ENCODE measurements at regions not wholly inside any gene's neighbourhood (a gene's known extent, or its start where the extent isn't known, plus 50 kb on each side); places are given as distances from the start of the nearest gene placed in this dataset.

DNA sequence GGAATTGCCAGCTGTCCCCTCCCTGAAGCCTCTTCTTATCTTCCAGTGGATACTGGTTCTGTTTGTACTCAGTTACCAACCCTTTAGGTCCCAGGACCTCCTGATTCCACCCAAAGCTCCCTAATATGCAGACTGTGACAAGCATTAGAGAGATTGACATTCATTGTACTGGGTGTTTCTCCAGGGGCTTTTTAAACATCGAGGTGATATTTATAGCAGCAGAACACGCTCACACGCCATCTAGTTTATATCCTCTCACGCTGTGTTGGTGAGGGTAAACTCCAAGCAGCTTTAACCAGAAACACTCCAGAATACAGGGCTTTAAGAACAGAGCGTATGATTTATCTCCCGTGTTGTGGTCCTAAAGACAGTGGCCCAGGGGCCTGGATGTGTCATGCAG, 238.4 kb downstream of the IRF8 start:
- TF ChIP-seq, protein P1, sequence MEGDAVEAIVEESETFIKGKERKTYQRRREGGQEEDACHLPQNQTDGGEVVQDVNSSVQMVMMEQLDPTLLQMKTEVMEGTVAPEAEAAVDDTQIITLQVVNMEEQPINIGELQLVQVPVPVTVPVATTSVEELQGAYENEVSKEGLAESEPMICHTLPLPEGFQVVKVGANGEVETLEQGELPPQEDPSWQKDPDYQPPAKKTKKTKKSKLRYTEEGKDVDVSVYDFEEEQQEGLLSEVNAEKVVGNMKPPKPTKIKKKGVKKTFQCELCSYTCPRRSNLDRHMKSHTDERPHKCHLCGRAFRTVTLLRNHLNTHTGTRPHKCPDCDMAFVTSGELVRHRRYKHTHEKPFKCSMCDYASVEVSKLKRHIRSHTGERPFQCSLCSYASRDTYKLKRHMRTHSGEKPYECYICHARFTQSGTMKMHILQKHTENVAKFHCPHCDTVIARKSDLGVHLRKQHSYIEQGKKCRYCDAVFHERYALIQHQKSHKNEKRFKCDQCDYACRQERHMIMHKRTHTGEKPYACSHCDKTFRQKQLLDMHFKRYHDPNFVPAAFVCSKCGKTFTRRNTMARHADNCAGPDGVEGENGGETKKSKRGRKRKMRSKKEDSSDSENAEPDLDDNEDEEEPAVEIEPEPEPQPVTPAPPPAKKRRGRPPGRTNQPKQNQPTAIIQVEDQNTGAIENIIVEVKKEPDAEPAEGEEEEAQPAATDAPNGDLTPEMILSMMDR (IDR thresholded peaks at IDR 0.05; ENCODE audit: low read depth, low read length): no peak
- TF ChIP-seq, protein P2, sequence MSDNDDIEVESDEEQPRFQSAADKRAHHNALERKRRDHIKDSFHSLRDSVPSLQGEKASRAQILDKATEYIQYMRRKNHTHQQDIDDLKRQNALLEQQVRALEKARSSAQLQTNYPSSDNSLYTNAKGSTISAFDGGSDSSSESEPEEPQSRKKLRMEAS (IDR thresholded peaks at IDR 0.05; ENCODE audit: low read depth, low read length): no peak
- no peak overlapping the region for H3K4me3 ChIP-seq (ENCODE audit: low read depth, low read length)
- no peak for DNase-seq (ENCODE audit: low read depth)

DNA sequence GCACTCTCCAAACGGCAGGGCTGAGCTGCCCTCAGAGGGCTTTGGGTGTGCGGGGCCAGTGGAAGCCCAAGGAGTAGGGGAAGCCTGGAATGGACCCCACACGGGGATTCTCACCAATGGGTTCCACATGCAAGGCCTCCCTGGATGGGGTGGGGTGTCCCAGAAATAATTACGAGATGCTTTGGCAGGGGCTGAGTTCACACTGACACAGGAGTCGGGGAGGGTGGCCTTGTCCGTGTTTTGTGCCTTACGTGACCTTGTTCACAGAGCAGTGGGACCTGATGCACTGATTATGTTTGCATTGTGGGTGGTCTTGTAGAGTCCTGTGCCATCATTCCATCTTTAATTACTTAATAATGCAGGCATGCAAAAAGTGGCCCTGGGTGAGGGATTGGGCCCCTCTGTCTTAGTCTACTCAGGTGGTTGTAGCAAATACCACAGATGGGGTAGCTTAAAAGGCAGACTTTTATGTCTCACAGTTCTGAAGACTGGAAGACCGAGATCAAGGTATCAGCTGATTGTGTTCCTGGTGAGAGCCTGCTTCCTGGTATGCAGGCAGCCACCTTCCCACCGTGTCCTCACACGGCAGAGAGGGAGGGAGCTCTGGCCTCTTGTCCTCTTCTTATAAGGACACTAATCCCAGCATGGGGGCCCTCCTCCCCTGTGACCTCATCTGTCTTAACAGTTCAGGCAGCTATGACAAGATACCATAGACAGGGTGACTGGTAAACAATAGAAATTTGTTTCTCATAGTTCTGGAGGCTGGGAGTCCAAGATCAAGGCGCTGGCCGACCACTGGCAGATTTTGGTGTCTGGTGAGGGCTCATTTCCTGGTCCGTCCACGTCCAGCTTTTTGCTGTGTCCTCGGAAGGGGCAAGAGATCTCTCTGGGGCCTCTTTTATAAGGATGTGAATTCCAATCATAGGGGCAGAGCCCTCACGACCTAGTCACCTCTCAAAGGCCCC, 239.4 kb downstream of the IRF8 start:
- TF ChIP-seq POLR2A (IDR thresholded peaks at IDR 0.05; ENCODE audit: extremely low read depth, insufficient read length): no peak
- no peak for TF ChIP-seq MYC (IDR thresholded peaks at IDR 0.05; ENCODE audit: low read depth, low read length)
- TF ChIP-seq, protein P1 (IDR thresholded peaks at IDR 0.05; ENCODE audit: low read depth, low read length): no peak
- TF ChIP-seq, protein P2 (IDR thresholded peaks at IDR 0.05; ENCODE audit: low read depth, low read length): no peak
- no peak for DNase-seq (ENCODE audit: low read depth)
- no peak overlapping the region for H3K4me3 ChIP-seq (ENCODE audit: low read depth, low read length)

DNA sequence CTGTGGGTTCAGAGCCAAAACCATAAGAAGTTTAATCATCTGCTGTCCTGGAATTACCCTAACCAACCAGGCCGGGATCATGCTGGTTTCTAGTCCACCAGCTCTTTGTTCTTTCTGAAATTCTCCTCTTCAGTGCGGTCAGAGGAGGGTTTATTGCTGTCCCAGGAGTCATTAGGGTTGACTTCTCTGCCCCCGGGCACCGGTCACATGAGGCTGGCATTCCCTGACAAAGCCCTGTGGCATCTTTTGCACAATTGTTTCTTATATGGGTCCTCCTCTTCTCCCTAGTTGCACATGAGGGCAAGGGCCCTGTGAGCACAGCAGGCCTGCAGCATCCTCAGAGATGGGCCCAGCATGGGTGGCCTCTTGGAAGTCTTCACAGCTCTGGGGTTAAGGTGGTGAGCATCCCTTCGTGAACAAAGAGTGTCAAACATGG, 243.9 kb downstream of the IRF8 start:
- no peak for DNase-seq (ENCODE audit: low read depth)
- TF ChIP-seq MYC (IDR thresholded peaks at IDR 0.05; ENCODE audit: low read depth, low read length) (no peak), POLR2A (IDR thresholded peaks at IDR 0.05; ENCODE audit: extremely low read depth, insufficient read length) (no peak)
- TF ChIP-seq, protein P1 (IDR thresholded peaks at IDR 0.05; ENCODE audit: low read depth, low read length): no peak
- TF ChIP-seq, protein P2 (IDR thresholded peaks at IDR 0.05; ENCODE audit: low read depth, low read length): no peak
- H3K4me3 ChIP-seq (ENCODE audit: low read depth, low read length): no peak overlapping the region

DNA sequence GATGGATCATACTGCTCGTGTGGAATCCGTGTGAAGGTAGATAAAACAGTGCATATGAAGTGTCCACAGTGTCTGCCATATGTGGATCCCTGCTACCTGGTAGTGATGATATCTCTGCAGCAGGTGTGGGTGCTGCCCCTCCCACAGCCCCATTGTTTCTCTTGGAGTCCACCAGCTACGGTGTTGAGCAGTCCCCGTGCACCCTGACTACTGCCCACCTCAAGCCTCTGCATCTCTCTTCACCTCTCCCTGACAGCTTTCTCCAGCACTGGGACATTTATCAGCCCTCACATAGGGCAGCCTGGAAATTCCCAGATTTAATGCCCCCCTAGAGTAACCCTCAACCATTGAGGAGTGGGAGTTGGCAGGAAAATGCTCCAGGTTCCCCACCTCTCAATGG, 244.7 kb downstream of the IRF8 start:
- H3K4me3 ChIP-seq (ENCODE audit: low read depth, low read length): no peak overlapping the region
- TF ChIP-seq POLR2A (IDR thresholded peaks at IDR 0.05; ENCODE audit: extremely low read depth, insufficient read length) (no peak), MYC (IDR thresholded peaks at IDR 0.05; ENCODE audit: low read depth, low read length) (no peak)
- DNase-seq (ENCODE audit: low read depth): no peak

DNA sequence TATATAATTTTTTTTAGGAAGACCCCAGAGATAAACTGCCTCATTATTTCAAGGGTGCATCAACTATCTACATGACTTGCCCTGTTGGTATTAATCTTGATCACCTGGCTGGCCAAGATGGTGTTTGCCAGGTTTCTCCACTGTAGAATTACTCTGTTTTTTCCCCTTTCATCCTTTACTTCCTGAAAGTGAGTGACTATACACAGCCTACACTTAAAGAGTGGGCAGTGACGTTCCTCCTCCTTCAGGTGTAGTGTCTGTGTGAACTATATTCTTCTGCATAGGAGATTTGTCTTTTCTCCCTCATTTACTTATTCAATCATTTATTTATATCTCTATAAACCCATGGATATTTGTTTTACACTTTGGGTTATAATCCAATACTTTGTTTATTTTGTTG, 246.7 kb downstream of the IRF8 start:
- H3K4me3 ChIP-seq (ENCODE audit: low read depth, low read length): no peak overlapping the region
- TF ChIP-seq, protein P2 (IDR thresholded peaks at IDR 0.05; ENCODE audit: low read depth, low read length): no peak
- TF ChIP-seq, protein P1 (IDR thresholded peaks at IDR 0.05; ENCODE audit: low read depth, low read length): no peak
- no peak for TF ChIP-seq POLR2A (IDR thresholded peaks at IDR 0.05; ENCODE audit: extremely low read depth, insufficient read length)
- no peak for TF ChIP-seq MYC (IDR thresholded peaks at IDR 0.05; ENCODE audit: low read depth, low read length)
- peak; percentile 20 for DNase-seq (ENCODE audit: low read depth)

DNA sequence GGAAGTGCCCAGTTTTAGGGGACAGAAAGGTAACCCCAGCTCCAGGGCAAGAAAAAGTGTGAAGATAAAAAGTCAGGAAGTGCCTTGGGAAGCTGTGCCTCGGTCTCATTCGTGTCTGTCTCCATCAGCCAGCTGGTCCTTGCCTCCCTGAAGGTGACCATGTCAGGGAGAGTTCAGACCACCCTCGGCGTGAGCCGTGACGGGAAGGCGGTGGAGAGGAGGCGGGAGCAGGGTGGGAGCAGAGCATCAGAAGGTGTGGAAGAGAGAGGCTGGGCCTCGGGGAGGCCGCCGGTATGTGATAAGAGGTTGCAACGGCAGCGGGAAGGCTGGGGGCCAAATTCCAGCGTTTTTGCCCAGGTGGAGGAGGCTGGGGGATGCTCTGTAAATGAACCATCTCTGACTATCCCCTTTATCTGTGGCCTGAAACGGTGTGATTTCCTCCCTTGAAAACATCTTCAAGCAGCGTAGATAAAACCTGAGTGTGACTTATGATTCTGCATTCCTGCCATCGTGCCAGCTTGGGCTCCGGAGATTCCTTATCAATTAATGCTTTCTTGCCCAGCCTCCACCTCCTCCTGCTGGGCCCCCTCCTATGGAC, 251.8 kb downstream of the IRF8 start:
- TF ChIP-seq, protein P2 (IDR thresholded peaks at IDR 0.05; ENCODE audit: low read depth, low read length): no peak
- TF ChIP-seq MYC (IDR thresholded peaks at IDR 0.05; ENCODE audit: low read depth, low read length): no peak
- no peak for TF ChIP-seq POLR2A (IDR thresholded peaks at IDR 0.05; ENCODE audit: extremely low read depth, insufficient read length)
- TF ChIP-seq, protein P1 (IDR thresholded peaks at IDR 0.05; ENCODE audit: low read depth, low read length): no peak
- no peak overlapping the region for H3K4me3 ChIP-seq (ENCODE audit: low read depth, low read length)
- no peak for DNase-seq (ENCODE audit: low read depth)
